A673 (cell line): ENCODE measurements at regions not wholly inside any gene's neighbourhood (a gene's known extent, or its start where the extent isn't known, plus 50 kb on each side); places are given as distances from the start of the nearest gene placed in this dataset.

Experiments
- CTCF ChIP-seq: fragments of 300-800, 200-600 bp; sonication (generic); conservative IDR thresholded peaks from 2 replicates; pipeline ENCODE4 v1.5.1; 2017; ENCODE audit warnings: low read depth, mild to moderate bottlenecking, antibody characterized with exemption, low read length, moderate library complexity, mixed read lengths
- EZH2 ChIP-seq: fragments of 200-600 bp; sonication (generic); IDR thresholded peaks from 2 replicates; pipeline ENCODE4 v1.6.1; 2017; ENCODE audit warnings: borderline replicate concordance, low read depth, mild to moderate bottlenecking, mixed read lengths, antibody characterized with exemption, low read length; ENCODE audit not compliant: poor library complexity, severe bottlenecking

- no peak for TF ChIP-seq CTCF
- TF ChIP-seq EZH2 = no peak
Observed at GRCh38 chr17:77898521-77899434, 59.7 kb upstream of the TNRC6C start.
